ENCODE measurements at regions not wholly inside any gene's neighbourhood (a gene's known extent, or its start where the extent isn't known, plus 50 kb on each side); places are given as distances from the start of the nearest gene placed in this dataset.
"Not testable (repeated sequence)": the region's sequence is repeated elsewhere in the genome, so short reads cannot be mapped to it uniquely, and the experiment has no call there.

GRCh38 chr4:10810411-10810810 is 125.8 kb upstream of the CLNK start:
- Mint-ChIP-seq H3K27me3 (peaks cover 25% of the 10 kb centered on the region), H3K27ac (no peak overlapping the region), H3K4me1 (ENCODE audit: low read depth) (no peaks in the 10 kb centered on the region), H3K4me3 (no peak overlapping the region), H3K36me3 (ENCODE audit: low read depth) (no peaks in the 10 kb centered on the region), H3K9me3 (peaks cover 28% of the 10 kb centered on the region)
- intact Hi-C loops (cut with micrococcal nuclease): no loop called here

- intact Hi-C loops (cut with micrococcal nuclease): no loop called here
- no peaks in the 10 kb centered on the region for H3K4me1 Mint-ChIP-seq (ENCODE audit: low read depth)
- H3K27me3 Mint-ChIP-seq: peaks cover 28% of the 10 kb centered on the region
- peaks cover 32% of the 10 kb centered on the region for H3K9me3 Mint-ChIP-seq
- H3K36me3 Mint-ChIP-seq (ENCODE audit: low read depth): no peaks in the 10 kb centered on the region
- no peak overlapping the region for H3K27ac Mint-ChIP-seq
- H3K4me3 Mint-ChIP-seq: no peak overlapping the region
Measured at GRCh38 chr4:10809905-10810304, 125.3 kb upstream of the CLNK start.

- Mint-ChIP-seq H3K9me3 (peaks cover 32% of the 10 kb centered on the region), H3K4me3 (no peak overlapping the region), H3K4me1 (ENCODE audit: low read depth) (peaks cover 13% of the 10 kb centered on the region), H3K27ac (no peak overlapping the region), H3K27me3 (peaks cover 28% of the 10 kb centered on the region), H3K36me3 (ENCODE audit: low read depth) (no peaks in the 10 kb centered on the region)
- intact Hi-C loops (cut with micrococcal nuclease): no loop called here
Measured at GRCh38 chr4:10808591-10808990, 124.0 kb upstream of the CLNK start.

- Mint-ChIP-seq H3K4me3 (no peak overlapping the region), H3K27ac (no peak overlapping the region), H3K4me1 (ENCODE audit: low read depth) (peaks cover 13% of the 10 kb centered on the region), H3K9me3 (peaks cover 32% of the 10 kb centered on the region), H3K36me3 (ENCODE audit: low read depth) (no peaks in the 10 kb centered on the region), H3K27me3 (peaks cover 28% of the 10 kb centered on the region)
- intact Hi-C loops (cut with micrococcal nuclease): no loop called here
Measured at GRCh38 chr4:10806953-10807645, 122.5 kb upstream of the CLNK start.

- peaks cover 37% of the 10 kb centered on the region for H3K27me3 Mint-ChIP-seq
- H3K4me3 Mint-ChIP-seq: no peak overlapping the region
- peaks cover 54% of the 10 kb centered on the region for H3K9me3 Mint-ChIP-seq
- peaks cover 13% of the 10 kb centered on the region for H3K4me1 Mint-ChIP-seq (ENCODE audit: low read depth)
- no peak overlapping the region for H3K27ac Mint-ChIP-seq
- intact Hi-C loops (cut with micrococcal nuclease): no loop called here
- no peaks in the 10 kb centered on the region for H3K36me3 Mint-ChIP-seq (ENCODE audit: low read depth)
Measured at GRCh38 chr4:10803713-10804343, 119.3 kb upstream of the CLNK start.

GRCh38 chr4:10787365-10787764 is 102.8 kb upstream of the CLNK start:
- intact Hi-C loops (cut with micrococcal nuclease): no loop called here
- H3K36me3 Mint-ChIP-seq (ENCODE audit: low read depth): no peaks in the 10 kb centered on the region
- no peaks in the 10 kb centered on the region for H3K9me3 Mint-ChIP-seq
- H3K4me1 Mint-ChIP-seq (ENCODE audit: low read depth): no peaks in the 10 kb centered on the region
- H3K27me3 Mint-ChIP-seq: no peaks in the 10 kb centered on the region
- H3K4me3 Mint-ChIP-seq: no peak overlapping the region
- no peak overlapping the region for H3K27ac Mint-ChIP-seq

GRCh38 chr4:10784621-10785020 is 100.1 kb upstream of the CLNK start:
- intact Hi-C loops (cut with micrococcal nuclease): no loop called here
- no peaks in the 10 kb centered on the region for H3K4me1 Mint-ChIP-seq (ENCODE audit: low read depth)
- no peaks in the 10 kb centered on the region for H3K27me3 Mint-ChIP-seq
- no peaks in the 10 kb centered on the region for H3K36me3 Mint-ChIP-seq (ENCODE audit: low read depth)
- H3K27ac Mint-ChIP-seq: no peak overlapping the region
- H3K9me3 Mint-ChIP-seq: no peaks in the 10 kb centered on the region
- H3K4me3 Mint-ChIP-seq: no peak overlapping the region

GRCh38 chr4:10783351-10783750 is 98.8 kb upstream of the CLNK start:
- Mint-ChIP-seq H3K9me3 (no peaks in the 10 kb centered on the region), H3K36me3 (ENCODE audit: low read depth) (no peaks in the 10 kb centered on the region), H3K27me3 (no peaks in the 10 kb centered on the region), H3K4me1 (ENCODE audit: low read depth) (no peaks in the 10 kb centered on the region), H3K27ac (no peak overlapping the region), H3K4me3 (no peak overlapping the region)
- intact Hi-C loops (cut with micrococcal nuclease): no loop called here

- no peaks in the 10 kb centered on the region for H3K9me3 Mint-ChIP-seq
- H3K4me1 Mint-ChIP-seq (ENCODE audit: low read depth): no peaks in the 10 kb centered on the region
- H3K27me3 Mint-ChIP-seq: no peaks in the 10 kb centered on the region
- intact Hi-C loops (cut with micrococcal nuclease): no loop called here
- no peaks in the 10 kb centered on the region for H3K36me3 Mint-ChIP-seq (ENCODE audit: low read depth)
- no peak overlapping the region for H3K4me3 Mint-ChIP-seq
- H3K27ac Mint-ChIP-seq: no peak overlapping the region
Measured at GRCh38 chr4:10781805-10782204, 97.2 kb upstream of the CLNK start.

GRCh38 chr4:10780803-10781202 is 96.2 kb upstream of the CLNK start:
- H3K27ac Mint-ChIP-seq; H3K4me3 Mint-ChIP-seq; H3K36me3 Mint-ChIP-seq (ENCODE audit: low read depth): not testable (repeated sequence)

GRCh38 chr4:10775132-10775531 is 90.6 kb upstream of the CLNK start:
- intact Hi-C loops (cut with micrococcal nuclease); H3K27ac Mint-ChIP-seq: not testable (repeated sequence)

More at GRCh38 chr4:10780803-10781202, 96.2 kb upstream of the CLNK start:
- H3K27me3 Mint-ChIP-seq; H3K4me1 Mint-ChIP-seq (ENCODE audit: low read depth); H3K9me3 Mint-ChIP-seq; intact Hi-C loops (cut with micrococcal nuclease): not testable (repeated sequence)

GRCh38 chr4:10773656-10774055 is 89.1 kb upstream of the CLNK start:
- Mint-ChIP-seq H3K4me3 (no peak overlapping the region), H3K27ac (no peak overlapping the region), H3K9me3 (no peaks in the 10 kb centered on the region), H3K4me1 (ENCODE audit: low read depth) (no peaks in the 10 kb centered on the region), H3K27me3 (no peaks in the 10 kb centered on the region), H3K36me3 (ENCODE audit: low read depth) (no peaks in the 10 kb centered on the region)
- intact Hi-C loops (cut with micrococcal nuclease): no loop called here

More at GRCh38 chr4:10775132-10775531, 90.6 kb upstream of the CLNK start:
- not testable (repeated sequence) for H3K27me3 Mint-ChIP-seq; H3K9me3 Mint-ChIP-seq; H3K4me1 Mint-ChIP-seq (ENCODE audit: low read depth); H3K4me3 Mint-ChIP-seq; H3K36me3 Mint-ChIP-seq (ENCODE audit: low read depth)

GRCh38 chr4:10773010-10773409 is 88.4 kb upstream of the CLNK start:
- Mint-ChIP-seq H3K4me3 (no peak overlapping the region), H3K4me1 (ENCODE audit: low read depth) (no peaks in the 10 kb centered on the region), H3K27ac (no peak overlapping the region), H3K27me3 (no peaks in the 10 kb centered on the region), H3K36me3 (ENCODE audit: low read depth) (no peaks in the 10 kb centered on the region), H3K9me3 (no peaks in the 10 kb centered on the region)
- intact Hi-C loops (cut with micrococcal nuclease): no loop called here

- intact Hi-C loops (cut with micrococcal nuclease): no loop called here
- Mint-ChIP-seq H3K36me3 (ENCODE audit: low read depth) (no peaks in the 10 kb centered on the region), H3K4me1 (ENCODE audit: low read depth) (no peaks in the 10 kb centered on the region), H3K9me3 (peaks cover 8% of the 10 kb centered on the region), H3K27me3 (no peaks in the 10 kb centered on the region), H3K27ac (no peak overlapping the region), H3K4me3 (no peak overlapping the region)
Measured at GRCh38 chr4:10765386-10765785, 80.8 kb upstream of the CLNK start.

GRCh38 chr4:10762561-10762960 is 78.0 kb upstream of the CLNK start:
- H3K27me3 Mint-ChIP-seq: no peaks in the 10 kb centered on the region
- intact Hi-C loops (cut with micrococcal nuclease): no loop called here
- H3K27ac Mint-ChIP-seq: no peak overlapping the region
- H3K9me3 Mint-ChIP-seq: peaks cover 8% of the 10 kb centered on the region
- no peak overlapping the region for H3K4me3 Mint-ChIP-seq
- H3K36me3 Mint-ChIP-seq (ENCODE audit: low read depth): no peaks in the 10 kb centered on the region
- no peaks in the 10 kb centered on the region for H3K4me1 Mint-ChIP-seq (ENCODE audit: low read depth)
